SK-N-SH (cell line): ENCODE measurements at regions not wholly inside any gene's neighbourhood (a gene's known extent, or its start where the extent isn't known, plus 50 kb on each side); places are given as distances from the start of the nearest gene placed in this dataset.

ENCODE experiments used
- CTCF ChIA-PET: fragments of 300-600, 350-600 bp; formaldehyde crosslinking; extraction: SDS; loops from one replicate; lab custom pipeline; 2021; lab: Yijun Ruan, JAX
- POLR2A ChIA-PET: fragments of 350-600 bp; sonication (Branson Sonifier 250); formaldehyde crosslinking; extraction: SDS; loops from one replicate; lab custom pipeline; 2020; ENCODE audit warnings: antibody characterized with exemption, inconsistent platforms; lab: Yijun Ruan, JAX
- DNase-seq: peaks from one replicate; pipeline ENCODE4 v3.0.0; 2012
- H2AFZ ChIP-seq: fragments of 200-600 bp; sonication (generic); 2 replicates; pipeline ENCODE4 v1.8.1; 2016; ENCODE audit warnings: antibody characterized with exemption, mild to moderate bottlenecking, low read depth
- H3F3A ChIP-seq: fragments of 200-600 bp; sonication (generic); replicated peaks from 2 replicates; pipeline ENCODE3; 2016; ENCODE audit warnings: antibody characterized with exemption, mild to moderate bottlenecking; ENCODE audit not compliant: insufficient read depth
- H3K27ac ChIP-seq, 2 experiments: fragments of 200-500 bp in 1 of 2; fragments of 200-600 bp in 1 of 2; sonication (Bioruptor generic) in 1 of 2; sonication (generic), shearing (Covaris generic) in 1 of 2; 2 replicates each; pipeline versions ENCODE4 v1.5.1 to v1.6.1; 2014 to 2016; ENCODE audit warnings: low read depth in 2 of 2, inconsistent platforms in 1 of 2, low read length in 1 of 2, mild to moderate bottlenecking in 1 of 2, mixed read lengths in 1 of 2
- H3K27me3 ChIP-seq: fragments of 200-600 bp; sonication (generic), shearing (Covaris generic); 2 replicates; pipeline ENCODE4 v1.6.1; 2016; ENCODE audit warnings: mixed run types; ENCODE audit not compliant: insufficient read depth
- H3K36me3 ChIP-seq, 2 experiments: fragments of 200-500 bp in 1 of 2; fragments of 200-600 bp in 1 of 2; sonication (Bioruptor generic) in 1 of 2; sonication (generic) in 1 of 2; replicated peaks in 1 of 2; 2 replicates each; pipeline versions ENCODE3 to v1.5.1; 2014 to 2016; ENCODE audit warnings: low read length in 1 of 2, mild to moderate bottlenecking in 1 of 2; ENCODE audit not compliant: insufficient read depth in 2 of 2, control insufficient read depth in 1 of 2
- H3K4me1 ChIP-seq, 2 experiments: fragments of 200-500 bp in 1 of 2; fragments of 200-600 bp in 1 of 2; sonication (Bioruptor generic) in 1 of 2; sonication (generic), shearing (Covaris generic) in 1 of 2; 2 replicates each; pipeline versions ENCODE4 v1.5.1 to v1.6.1; 2014 to 2016; ENCODE audit warnings: low read depth in 1 of 2, low read length in 1 of 2, mixed run types in 1 of 2; ENCODE audit not compliant: insufficient read depth in 2 of 2, control insufficient read depth in 1 of 2
- H3K4me2 ChIP-seq: fragments of 200-600 bp; sonication (generic), shearing (Covaris generic); 2 replicates; pipeline ENCODE4 v1.6.1; 2017; ENCODE audit warnings: mixed run types
- H3K4me3 ChIP-seq, 2 experiments: fragments of 200-500 bp in 1 of 2; fragments of 200-600 bp in 1 of 2; sonication (Bioruptor generic) in 1 of 2; sonication (generic), shearing (Covaris generic) in 1 of 2; 2 replicates each; pipeline versions ENCODE4 v1.5.1 to v1.8.1; 2014 to 2016; ENCODE audit warnings: low read depth in 2 of 2, inconsistent platforms in 1 of 2, low read length in 1 of 2, mild to moderate bottlenecking in 1 of 2, mixed read lengths in 1 of 2, moderate library complexity in 1 of 2
- H3K79me2 ChIP-seq: fragments of 200-600 bp; sonication (generic); 2 replicates; pipeline ENCODE4 v1.8.1; 2017; ENCODE audit warnings: mild to moderate bottlenecking; ENCODE audit not compliant: insufficient read depth
- H3K9ac ChIP-seq: fragments of 200-600 bp; sonication (generic); 2 replicates; pipeline ENCODE4 v1.6.1; 2017; ENCODE audit warnings: mixed run types
- H3K9me2 ChIP-seq: fragments of 200-600 bp; sonication (generic); 2 replicates; pipeline ENCODE4 v1.6.1; 2017; ENCODE audit warnings: mixed run types
- H3K9me3 ChIP-seq: fragments of 200-600 bp; sonication (generic); 2 replicates; pipeline ENCODE4 v1.6.1; 2017; ENCODE audit warnings: mixed run types, mild to moderate bottlenecking, moderate library complexity
- H4K20me1 ChIP-seq: fragments of 200-600 bp; sonication (generic); 2 replicates; pipeline ENCODE4 v1.6.1; 2017; ENCODE audit warnings: mild to moderate bottlenecking, mixed run types; ENCODE audit not compliant: insufficient read depth
- CHD2 ChIP-seq: fragments of 150-350 bp; IDR thresholded peaks from 2 replicates; pipeline ENCODE4 v1.6.1; 2018; ENCODE audit warnings: low read length; ENCODE audit not compliant: partially characterized antibody
- EZH2phosphoT487 ChIP-seq: fragments of 200-600 bp; sonication (generic); IDR thresholded peaks from 2 replicates; pipeline ENCODE4 v1.6.1; 2017; ENCODE audit warnings: low read depth, mixed run types, mild to moderate bottlenecking, antibody characterized with exemption, moderate library complexity, borderline replicate concordance
- FOSL2 ChIP-seq: IDR thresholded peaks from 2 replicates; pipeline ENCODE4 v1.4.0; 2012; ENCODE audit warnings: low read depth, mild to moderate bottlenecking, moderate library complexity, borderline replicate concordance
- FOXJ3 ChIP-seq: sonication (generic); formaldehyde crosslinking; IDR thresholded peaks from 2 replicates; pipeline ENCODE4 v1.5.1; 2020; ENCODE audit warnings: mild to moderate bottlenecking, missing genetic modification reagents
- FOXM1 ChIP-seq: IDR thresholded peaks from 2 replicates; pipeline ENCODE4 v1.4.0; 2012; ENCODE audit warnings: low read depth, mild to moderate bottlenecking
- IRF3 ChIP-seq: fragments of 150-350 bp; IDR thresholded peaks from 2 replicates; pipeline ENCODE4 v1.6.1; 2016; ENCODE audit warnings: mild to moderate bottlenecking, low read depth, low read length
- JUND ChIP-seq: IDR thresholded peaks from 2 replicates; pipeline ENCODE4 v1.4.0; 2012
- MEF2A ChIP-seq: IDR thresholded peaks from 2 replicates; pipeline ENCODE4 v1.4.0; 2012; ENCODE audit warnings: low read depth, borderline replicate concordance
- MXI1 ChIP-seq: IDR thresholded peaks from 2 replicates; pipeline ENCODE4 v1.6.1; 2012; ENCODE audit warnings: mild to moderate bottlenecking, low read depth, low read length, improper control_type of control experiment
- NFIC ChIP-seq: IDR thresholded peaks from 2 replicates; pipeline ENCODE4 v1.4.0; 2012; ENCODE audit warnings: borderline replicate concordance
- NRF1 ChIP-seq: IDR thresholded peaks from 2 replicates; pipeline ENCODE4 v1.6.1; 2012; ENCODE audit warnings: low read depth, mild to moderate bottlenecking, low read length
- RAD21 ChIP-seq: IDR thresholded peaks from 2 replicates; pipeline ENCODE4 v1.6.1; 2012; ENCODE audit warnings: mild to moderate bottlenecking, low read length
- RCOR1 ChIP-seq: fragments of 150-350 bp; IDR thresholded peaks from 2 replicates; pipeline ENCODE4 v1.6.1; 2017; ENCODE audit warnings: antibody characterized with exemption, low read length
- RFX5 ChIP-seq: IDR thresholded peaks from 2 replicates; pipeline ENCODE4 v1.6.1; 2012; ENCODE audit warnings: mild to moderate bottlenecking, improper control_type of control experiment, low read length
- RXRA ChIP-seq: IDR thresholded peaks from 2 replicates; pipeline ENCODE4 v1.4.0; 2012; ENCODE audit warnings: low read depth, mild to moderate bottlenecking, borderline replicate concordance
- TAF1 ChIP-seq: IDR thresholded peaks from 2 replicates; pipeline ENCODE4 v1.6.1; 2012; ENCODE audit warnings: low read depth, mild to moderate bottlenecking, low read length, moderate library complexity, borderline replicate concordance
- YY1 ChIP-seq: IDR thresholded peaks from 2 replicates; pipeline ENCODE4 v1.4.0; 2012; ENCODE audit warnings: low read depth, mild to moderate bottlenecking
- WGBS: methylation state at CpG from one replicate; pipeline ENCODE4 v1.1.6; 2017; ENCODE audit warnings: low lambda C conversion rate; 5-methylcytosine and 5-hydroxymethylcytosine counted together
- TF ChIP-seq, protein P1 (sequence below): fragments of 200-600 bp; sonication (generic); IDR thresholded peaks from 2 replicates; pipeline ENCODE4 v1.6.1; 2017; ENCODE audit warnings: antibody characterized with exemption, mild to moderate bottlenecking, moderate library complexity
- TF ChIP-seq, protein P2 (sequence below): IDR thresholded peaks from 2 replicates; pipeline ENCODE4 v1.6.1; 2012; ENCODE audit warnings: mild to moderate bottlenecking, low read depth, low read length, moderate library complexity
- TF ChIP-seq, protein P3 (sequence below): IDR thresholded peaks from 2 replicates; pipeline ENCODE4 v1.4.0; 2012; ENCODE audit warnings: low read depth, borderline replicate concordance

GRCh38 chr5:166379517-166379916 lies 1911.9 kb upstream of the WWC1 start:
- H3K36me3 ChIP-seq, result no peaks in the 10 kb centered on the region
- H3F3A ChIP-seq, result no peaks in the 10 kb centered on the region
- no peaks in the 10 kb centered on the region for H3K79me2 ChIP-seq
- H3K4me1 ChIP-seq, result no peaks in the 10 kb centered on the region; a peak in 1 of 4 replicates
- TF ChIP-seq, protein P1, sequence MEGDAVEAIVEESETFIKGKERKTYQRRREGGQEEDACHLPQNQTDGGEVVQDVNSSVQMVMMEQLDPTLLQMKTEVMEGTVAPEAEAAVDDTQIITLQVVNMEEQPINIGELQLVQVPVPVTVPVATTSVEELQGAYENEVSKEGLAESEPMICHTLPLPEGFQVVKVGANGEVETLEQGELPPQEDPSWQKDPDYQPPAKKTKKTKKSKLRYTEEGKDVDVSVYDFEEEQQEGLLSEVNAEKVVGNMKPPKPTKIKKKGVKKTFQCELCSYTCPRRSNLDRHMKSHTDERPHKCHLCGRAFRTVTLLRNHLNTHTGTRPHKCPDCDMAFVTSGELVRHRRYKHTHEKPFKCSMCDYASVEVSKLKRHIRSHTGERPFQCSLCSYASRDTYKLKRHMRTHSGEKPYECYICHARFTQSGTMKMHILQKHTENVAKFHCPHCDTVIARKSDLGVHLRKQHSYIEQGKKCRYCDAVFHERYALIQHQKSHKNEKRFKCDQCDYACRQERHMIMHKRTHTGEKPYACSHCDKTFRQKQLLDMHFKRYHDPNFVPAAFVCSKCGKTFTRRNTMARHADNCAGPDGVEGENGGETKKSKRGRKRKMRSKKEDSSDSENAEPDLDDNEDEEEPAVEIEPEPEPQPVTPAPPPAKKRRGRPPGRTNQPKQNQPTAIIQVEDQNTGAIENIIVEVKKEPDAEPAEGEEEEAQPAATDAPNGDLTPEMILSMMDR, result no peak
- TF ChIP-seq, protein P2, sequence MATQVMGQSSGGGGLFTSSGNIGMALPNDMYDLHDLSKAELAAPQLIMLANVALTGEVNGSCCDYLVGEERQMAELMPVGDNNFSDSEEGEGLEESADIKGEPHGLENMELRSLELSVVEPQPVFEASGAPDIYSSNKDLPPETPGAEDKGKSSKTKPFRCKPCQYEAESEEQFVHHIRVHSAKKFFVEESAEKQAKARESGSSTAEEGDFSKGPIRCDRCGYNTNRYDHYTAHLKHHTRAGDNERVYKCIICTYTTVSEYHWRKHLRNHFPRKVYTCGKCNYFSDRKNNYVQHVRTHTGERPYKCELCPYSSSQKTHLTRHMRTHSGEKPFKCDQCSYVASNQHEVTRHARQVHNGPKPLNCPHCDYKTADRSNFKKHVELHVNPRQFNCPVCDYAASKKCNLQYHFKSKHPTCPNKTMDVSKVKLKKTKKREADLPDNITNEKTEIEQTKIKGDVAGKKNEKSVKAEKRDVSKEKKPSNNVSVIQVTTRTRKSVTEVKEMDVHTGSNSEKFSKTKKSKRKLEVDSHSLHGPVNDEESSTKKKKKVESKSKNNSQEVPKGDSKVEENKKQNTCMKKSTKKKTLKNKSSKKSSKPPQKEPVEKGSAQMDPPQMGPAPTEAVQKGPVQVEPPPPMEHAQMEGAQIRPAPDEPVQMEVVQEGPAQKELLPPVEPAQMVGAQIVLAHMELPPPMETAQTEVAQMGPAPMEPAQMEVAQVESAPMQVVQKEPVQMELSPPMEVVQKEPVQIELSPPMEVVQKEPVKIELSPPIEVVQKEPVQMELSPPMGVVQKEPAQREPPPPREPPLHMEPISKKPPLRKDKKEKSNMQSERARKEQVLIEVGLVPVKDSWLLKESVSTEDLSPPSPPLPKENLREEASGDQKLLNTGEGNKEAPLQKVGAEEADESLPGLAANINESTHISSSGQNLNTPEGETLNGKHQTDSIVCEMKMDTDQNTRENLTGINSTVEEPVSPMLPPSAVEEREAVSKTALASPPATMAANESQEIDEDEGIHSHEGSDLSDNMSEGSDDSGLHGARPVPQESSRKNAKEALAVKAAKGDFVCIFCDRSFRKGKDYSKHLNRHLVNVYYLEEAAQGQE, result no peak
- TF ChIP-seq RXRA, result no peak
- TF ChIP-seq CHD2, result no peak
- TF ChIP-seq FOXM1, result no peak
- TF ChIP-seq JUND, result no peak
- TF ChIP-seq RAD21, result no peak
- TF ChIP-seq FOXJ3, result no peak
- TF ChIP-seq, protein P3, sequence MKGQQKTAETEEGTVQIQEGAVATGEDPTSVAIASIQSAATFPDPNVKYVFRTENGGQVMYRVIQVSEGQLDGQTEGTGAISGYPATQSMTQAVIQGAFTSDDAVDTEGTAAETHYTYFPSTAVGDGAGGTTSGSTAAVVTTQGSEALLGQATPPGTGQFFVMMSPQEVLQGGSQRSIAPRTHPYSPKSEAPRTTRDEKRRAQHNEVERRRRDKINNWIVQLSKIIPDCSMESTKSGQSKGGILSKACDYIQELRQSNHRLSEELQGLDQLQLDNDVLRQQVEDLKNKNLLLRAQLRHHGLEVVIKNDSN, result no peak
- TF ChIP-seq NFIC, result no peak
- TF ChIP-seq, all 33 proteins: peak for 0
- H4K20me1 ChIP-seq, result no peaks in the 10 kb centered on the region
- H3K4me2 ChIP-seq, result no peak overlapping the region
- H3K27me3 ChIP-seq, result no peaks in the 10 kb centered on the region
- 73% methylated on average over 3 of the region's 11 CpGs for WGBS
- ChIA-PET POLR2A (no interaction called here), CTCF (interaction anchor here (1.1 kb wide), 1 partner anchor 9 kb away, joined by 3 read pairs; no protein-coding TSS in a partner anchor)
- H2AFZ ChIP-seq, result no peak overlapping the region
- H3K27ac ChIP-seq, result no peak overlapping the region
- no peaks in the 10 kb centered on the region for H3K9me2 ChIP-seq
- no peak overlapping the region for H3K4me3 ChIP-seq
- no peaks in the 10 kb centered on the region for H3K9me3 ChIP-seq
- H3K9ac ChIP-seq, result no peak overlapping the region
- DNase-seq, result no peak

DNA sequence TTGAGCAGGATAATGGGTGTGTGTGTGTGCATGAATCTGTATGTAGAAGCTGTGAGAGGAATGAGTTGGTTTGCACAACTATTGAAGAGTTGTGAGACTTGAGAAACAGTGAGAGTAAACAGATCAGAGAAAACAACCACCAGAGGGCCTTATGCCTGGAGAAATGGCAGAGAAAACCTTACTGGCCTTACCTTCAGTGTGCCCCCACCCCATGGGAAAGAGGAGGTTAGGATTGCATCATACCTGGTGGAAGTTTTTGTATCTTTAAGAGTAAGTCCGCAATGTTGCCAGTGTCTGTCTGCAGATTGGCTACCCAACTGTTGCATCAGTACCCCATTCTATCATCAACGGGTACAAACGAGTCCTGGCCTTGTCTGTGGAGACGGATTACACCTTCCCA lies 1909.4 kb upstream of the WWC1 start:
- Histone ChIP-seq H3K9me3 (no peaks in the 10 kb centered on the region; the same call in 1 of the 2 replicates), H3K27me3 (no peaks in the 10 kb centered on the region), H3K4me2 (no peak overlapping the region), H3K27ac (no peak overlapping the region), H3F3A (no peaks in the 10 kb centered on the region), H3K36me3 (no peaks in the 10 kb centered on the region), H3K4me1 (no peaks in the 10 kb centered on the region; a peak in 1 of 4 replicates), H2AFZ (no peak overlapping the region), H3K9me2 (no peaks in the 10 kb centered on the region), H3K79me2 (no peaks in the 10 kb centered on the region), H3K9ac (no peak overlapping the region), H4K20me1 (no peaks in the 10 kb centered on the region), H3K4me3 (no peak overlapping the region)
- DNase-seq, result no peak
- WGBS, result 37% methylated on average over 4 of the region's 4 CpGs
- ChIA-PET CTCF (no interaction called here), POLR2A (no interaction called here)
- TF ChIP-seq EZH2phosphoT487 (no peak), MXI1 (no peak), FOSL2 (no peak), MEF2A (no peak), RCOR1 (no peak), JUND (no peak), FOXM1 (no peak), IRF3 (no peak), RFX5 (no peak), TAF1 (no peak), NRF1 (no peak), RXRA (no peak), YY1 (no peak)
- TF ChIP-seq, protein P1, result no peak
